Muscle of leg (tissue), 3 donors: ENCODE measurements at regions not wholly inside any gene's neighbourhood (a gene's known extent, or its start where the extent isn't known, plus 50 kb on each side); places are given as distances from the start of the nearest gene placed in this dataset.
A peak's percentile ranks its signal among the peaks of the same experiment; 100 is the strongest.

Experiments
- DNase-seq: peaks from one replicate; pipeline ENCODE4 v3.0.0; 2013
- H3K27ac ChIP-seq: one replicate; pipeline ENCODE4 v1.5.1; 2013; ENCODE audit warnings: mild to moderate bottlenecking, low read length, control low read depth
- H3K27me3 ChIP-seq: one replicate; pipeline ENCODE4 v1.6.1; 2013; ENCODE audit warnings: low read length; ENCODE audit not compliant: control insufficient read depth, insufficient read depth
- H3K36me3 ChIP-seq: one replicate; pipeline ENCODE4 v1.6.1; 2013; ENCODE audit warnings: low read length; ENCODE audit not compliant: control insufficient read depth, insufficient read depth
- H3K4me1 ChIP-seq: one replicate; pipeline ENCODE4 v1.6.1; 2013; ENCODE audit warnings: low read length; ENCODE audit not compliant: control insufficient read depth, insufficient read depth
- H3K4me3 ChIP-seq: one replicate; pipeline ENCODE4 v1.5.1; 2013; ENCODE audit warnings: low read length, control low read depth
- H3K9me3 ChIP-seq: replicated peaks from 2 replicates; pipeline ENCODE4 v1.6.1; 2013; ENCODE audit warnings: low read depth, low read length; ENCODE audit not compliant: control insufficient read depth
- WGBS: methylation state at CpG from one replicate; pipeline ENCODE4 v1.1.5; 2013; ENCODE audit warnings: missing lambda C conversion rate; ENCODE audit not compliant: insufficient coverage; 5-methylcytosine and 5-hydroxymethylcytosine counted together

- DNase-seq = no peak
- Histone ChIP-seq H3K4me3 (no peak overlapping the region), H3K27me3 (peaks cover 8% of the 10 kb centered on the region), H3K36me3 (no peaks in the 10 kb centered on the region), H3K27ac (no peak overlapping the region), H3K9me3 (no peaks in the 10 kb centered on the region), H3K4me1 (no peaks in the 10 kb centered on the region)
- 41% methylated on average over 4 of the region's 11 CpGs for WGBS
These were observed 359.0 kb downstream of the BRD1 start for GRCh38 chr22:49468487-49469198.

- no peaks in the 10 kb centered on the region for H3K9me3 ChIP-seq
- H3K27me3 ChIP-seq = peaks cover 4% of the 10 kb centered on the region
- H3K27ac ChIP-seq = no peak overlapping the region
- H3K4me1 ChIP-seq = no peaks in the 10 kb centered on the region
- no peak for DNase-seq
- no peak overlapping the region for H3K4me3 ChIP-seq
- 60% methylated on average over 14 of the region's 17 CpGs for WGBS
- no peaks in the 10 kb centered on the region for H3K36me3 ChIP-seq
These were observed 360.6 kb downstream of the BRD1 start for GRCh38 chr22:49466878-49467595.

- peaks cover 2% of the 10 kb centered on the region for H3K27me3 ChIP-seq
- no peak for DNase-seq
These were observed 363.6 kb downstream of the BRD1 start for GRCh38 chr22:49464037-49464436.

GRCh38 chr22:49462795-49463194, 364.9 kb downstream of the BRD1 start:
- no peak overlapping the region for H3K27ac ChIP-seq
- no peak for DNase-seq
- peaks cover 6% of the 10 kb centered on the region for H3K27me3 ChIP-seq
- no peaks in the 10 kb centered on the region for H3K4me1 ChIP-seq
- no peaks in the 10 kb centered on the region for H3K36me3 ChIP-seq
- WGBS = 85% methylated on average over 11 of the region's 20 CpGs
- H3K9me3 ChIP-seq = no peaks in the 10 kb centered on the region
- no peak overlapping the region for H3K4me3 ChIP-seq

More at GRCh38 chr22:49464037-49464436, 363.6 kb downstream of the BRD1 start:
- H3K27ac ChIP-seq = no peak overlapping the region
- no peaks in the 10 kb centered on the region for H3K9me3 ChIP-seq
- no peak overlapping the region for H3K4me3 ChIP-seq
- 57% methylated on average over 3 of the region's 6 CpGs for WGBS
- no peaks in the 10 kb centered on the region for H3K36me3 ChIP-seq
- H3K4me1 ChIP-seq = no peaks in the 10 kb centered on the region

GRCh38 chr22:49462291-49462690, 365.4 kb downstream of the BRD1 start:
- H3K27me3 ChIP-seq = peaks cover 7% of the 10 kb centered on the region
- H3K9me3 ChIP-seq = no peaks in the 10 kb centered on the region
- H3K27ac ChIP-seq = no peak overlapping the region
- no peaks in the 10 kb centered on the region for H3K4me1 ChIP-seq
- no peaks in the 10 kb centered on the region for H3K36me3 ChIP-seq
- H3K4me3 ChIP-seq = no peak overlapping the region
- WGBS = 73% methylated on average over 6 of the region's 13 CpGs
- DNase-seq = no peak

- Histone ChIP-seq H3K27me3 (peaks cover 11% of the 10 kb centered on the region), H3K4me1 (no peaks in the 10 kb centered on the region), H3K36me3 (no peaks in the 10 kb centered on the region), H3K4me3 (no peak overlapping the region), H3K27ac (no peak overlapping the region), H3K9me3 (no peaks in the 10 kb centered on the region)
- WGBS = 89% methylated on average over 18 of the region's 19 CpGs
- no peak for DNase-seq
These were observed 366.0 kb downstream of the BRD1 start for GRCh38 chr22:49461674-49462073.

GRCh38 chr22:49460592-49461281, 366.9 kb downstream of the BRD1 start:
- H3K36me3 ChIP-seq = no peaks in the 10 kb centered on the region
- H3K27me3 ChIP-seq = peaks cover 21% of the 10 kb centered on the region
- no peak overlapping the region for H3K4me3 ChIP-seq
- peak; percentile 47 for DNase-seq
- no peaks in the 10 kb centered on the region for H3K9me3 ChIP-seq
- WGBS = 7% methylated on average over 8 of the region's 15 CpGs
- H3K27ac ChIP-seq = no peak overlapping the region
- no peaks in the 10 kb centered on the region for H3K4me1 ChIP-seq

- no CpG with 5 or more reads among the region's 5 CpGs for WGBS
These were observed 367.6 kb downstream of the BRD1 start for GRCh38 chr22:49460091-49460490.

GRCh38 chr22:49458708-49459099, 369.0 kb downstream of the BRD1 start:
- no peaks in the 10 kb centered on the region for H3K4me1 ChIP-seq
- H3K9me3 ChIP-seq = no peaks in the 10 kb centered on the region
- H3K27me3 ChIP-seq = peaks cover 28% of the 10 kb centered on the region
- no peak overlapping the region for H3K27ac ChIP-seq
- no peak for DNase-seq
- H3K36me3 ChIP-seq = no peaks in the 10 kb centered on the region
- WGBS = 83% methylated on average over 15 of the region's 15 CpGs
- H3K4me3 ChIP-seq = no peak overlapping the region

More at GRCh38 chr22:49460091-49460490, 367.6 kb downstream of the BRD1 start:
- Histone ChIP-seq H3K36me3 (no peaks in the 10 kb centered on the region), H3K4me3 (no peak overlapping the region), H3K4me1 (no peaks in the 10 kb centered on the region), H3K27me3 (peaks cover 22% of the 10 kb centered on the region), H3K9me3 (no peaks in the 10 kb centered on the region), H3K27ac (no peak overlapping the region)
- no peak for DNase-seq
